Liver (tissue), 7 donors: ENCODE measurements at regions not wholly inside any gene's neighbourhood (a gene's known extent, or its start where the extent isn't known, plus 50 kb on each side); places are given as distances from the start of the nearest gene placed in this dataset.

Experiments used
- DNase-seq: peaks from one replicate; pipeline ENCODE4 v3.0.0-alpha.2; 2017; ENCODE audit warnings: low spot score
- H3K27ac ChIP-seq, 2 donors: one replicate each; pipeline ENCODE4 v1.7.0; 2013; ENCODE audit warnings: inconsistent platforms in 2 of 2, low read length in 2 of 2, control low read depth in 1 of 2, low read depth in 1 of 2, mild to moderate bottlenecking in 1 of 2
- H3K27me3 ChIP-seq, 4 donors: one replicate each; pipeline versions ENCODE4 v1.6.1 to v1.7.0; 2013; ENCODE audit warnings: low read length in 3 of 4, inconsistent platforms in 1 of 4, mild to moderate bottlenecking in 1 of 4, moderate library complexity in 1 of 4; ENCODE audit not compliant: control insufficient read depth in 4 of 4, insufficient read depth in 4 of 4
- H3K36me3 ChIP-seq, 4 donors: one replicate each; pipeline versions ENCODE4 v1.6.1 to v1.7.0; 2013; ENCODE audit warnings: low read length in 3 of 4, mild to moderate bottlenecking in 3 of 4, low read depth in 1 of 4, moderate library complexity in 1 of 4; ENCODE audit not compliant: control insufficient read depth in 4 of 4, insufficient read depth in 3 of 4
- H3K4me1 ChIP-seq, 4 donors: one replicate each; pipeline versions ENCODE4 v1.6.1 to v1.7.0; 2013; ENCODE audit warnings: low read length in 3 of 4, mild to moderate bottlenecking in 3 of 4, moderate library complexity in 1 of 4; ENCODE audit not compliant: control insufficient read depth in 4 of 4, insufficient read depth in 4 of 4
- H3K4me3 ChIP-seq, 3 donors: one replicate each; pipeline versions ENCODE4 v1.6.1 to v1.7.0; 2013; ENCODE audit warnings: low read length in 3 of 3, control low read depth in 1 of 3, low read depth in 1 of 3, mild to moderate bottlenecking in 1 of 3
- H3K9ac ChIP-seq, 2 donors: one replicate each; pipeline ENCODE4 v1.7.0; 2013; ENCODE audit warnings: low read length in 2 of 2, mild to moderate bottlenecking in 2 of 2, moderate library complexity in 2 of 2, control low read depth in 1 of 2, low read depth in 1 of 2
- H3K9me3 ChIP-seq, 4 donors: one replicate each; pipeline versions ENCODE4 v1.6.1 to v1.7.0; 2013; ENCODE audit warnings: low read length in 3 of 4; ENCODE audit not compliant: control insufficient read depth in 4 of 4
- ATF3 ChIP-seq: IDR thresholded peaks from 2 replicates; pipeline ENCODE4 v1.6.1; 2016; ENCODE audit warnings: antibody characterized with exemption
- EGR1 ChIP-seq, 2 donors: IDR thresholded peaks; 2 replicates each; pipeline ENCODE4 v1.6.1; 2016 to 2018; ENCODE audit warnings: antibody characterized with exemption in 2 of 2, low read depth in 2 of 2
- FOXA1 ChIP-seq: IDR thresholded peaks from 2 replicates; pipeline ENCODE4 v1.6.1; 2016; ENCODE audit warnings: antibody characterized with exemption
- FOXA2 ChIP-seq: IDR thresholded peaks from 2 replicates; pipeline ENCODE4 v1.6.1; 2016; ENCODE audit warnings: antibody characterized with exemption
- GABPA ChIP-seq, 2 donors: IDR thresholded peaks in 1 of 2; conservative IDR thresholded peaks in 1 of 2; 2 replicates each; pipeline ENCODE4 v1.6.1; 2016; ENCODE audit warnings: antibody characterized with exemption in 2 of 2, mild to moderate bottlenecking in 1 of 2, moderate library complexity in 1 of 2
- HNF4A ChIP-seq, 2 donors: conservative IDR thresholded peaks; 2 replicates each; pipeline ENCODE4 v1.6.1; 2016; ENCODE audit warnings: antibody characterized with exemption in 2 of 2, mild to moderate bottlenecking in 2 of 2
- HNF4G ChIP-seq: IDR thresholded peaks from 2 replicates; pipeline ENCODE4 v1.6.1; 2016; ENCODE audit warnings: antibody characterized with exemption
- JUND ChIP-seq, 2 donors: IDR thresholded peaks; 2 replicates each; pipeline ENCODE4 v1.6.1; 2016; ENCODE audit warnings: antibody characterized with exemption in 2 of 2
- MAX ChIP-seq: IDR thresholded peaks from 2 replicates; pipeline ENCODE4 v1.6.1; 2016; ENCODE audit warnings: antibody characterized with exemption
- NR2F2 ChIP-seq: IDR thresholded peaks from 2 replicates; pipeline ENCODE4 v1.6.1; 2016; ENCODE audit warnings: antibody characterized with exemption
- RAD21 ChIP-seq, 2 donors: IDR thresholded peaks; 2 replicates each; pipeline ENCODE4 v1.6.1; 2016; ENCODE audit warnings: antibody characterized with exemption in 2 of 2, mild to moderate bottlenecking in 2 of 2
- RXRA ChIP-seq, 2 donors: IDR thresholded peaks; 2 replicates each; pipeline ENCODE4 v1.6.1; 2017 to 2018; ENCODE audit warnings: antibody characterized with exemption in 2 of 2, mild to moderate bottlenecking in 1 of 2
- SP1 ChIP-seq: IDR thresholded peaks from 2 replicates; pipeline ENCODE4 v1.6.1; 2018; ENCODE audit warnings: antibody characterized with exemption, mild to moderate bottlenecking
- TAF1 ChIP-seq: conservative IDR thresholded peaks from 2 replicates; pipeline ENCODE4 v1.6.1; 2016; ENCODE audit warnings: antibody characterized with exemption, mild to moderate bottlenecking
- YY1 ChIP-seq: IDR thresholded peaks from 2 replicates; pipeline ENCODE4 v1.6.1; 2016; ENCODE audit warnings: antibody characterized with exemption, mild to moderate bottlenecking
- ZBTB33 ChIP-seq: IDR thresholded peaks from 2 replicates; pipeline ENCODE4 v1.6.1; 2016; ENCODE audit warnings: antibody characterized with exemption
- WGBS: extraction: QIAGEN DNeasy Blood & Tissue Kit; methylation state at CpG from one replicate; pipeline ENCODE4 v1.1.7; 2013; 5-methylcytosine and 5-hydroxymethylcytosine counted together
- donor health status: healthy.
- donor health status: healthy.
- donor health status: healthy.
- donor health status: healthy.

GRCh38 chr3:22491344-22491743 lies 711.8 kb upstream of the UBE2E2 start:
- H3K9ac ChIP-seq: no peak overlapping the region
- no peak overlapping the region for H3K4me3 ChIP-seq
- H3K27me3 ChIP-seq: peaks cover 0 to 3% (median 0%) of the 10 kb centered on the region in 4 donors
- TF ChIP-seq SP1 (no peak), JUND (IDR thresholded peaks at IDR 0.05) (no peak), HNF4G (no peak), ATF3 (no peak), ZBTB33 (no peak), RXRA (IDR thresholded peaks at IDR 0.05) (no peak), YY1 (no peak), FOXA2 (no peak), GABPA (IDR thresholded peaks at IDR 0.05 in 1 of 2, conservative IDR thresholded peaks at IDR 0.05 in 1 of 2) (no peak), EGR1 (IDR thresholded peaks at IDR 0.05; ENCODE audit: low read depth in 2 of 2) (no peak), NR2F2 (no peak), MAX (no peak), FOXA1 (no peak)
- WGBS: 51% methylated on average over 1 of the region's 1 CpG
- no peaks in the 10 kb centered on the region for H3K9me3 ChIP-seq
- no peaks in the 10 kb centered on the region for H3K36me3 ChIP-seq
- H3K4me1 ChIP-seq: no peaks in the 10 kb centered on the region
- no peak for DNase-seq
- no peak overlapping the region for H3K27ac ChIP-seq

- no peak for DNase-seq
- Histone ChIP-seq H3K4me3 (no peak overlapping the region), H3K27ac (no peak overlapping the region), H3K4me1 (no peaks in the 10 kb centered on the region), H3K27me3 (peaks cover 0 to 3% (median 0%) of the 10 kb centered on the region in 4 donors), H3K36me3 (no peaks in the 10 kb centered on the region), H3K9me3 (no peaks in the 10 kb centered on the region), H3K9ac (no peak overlapping the region)
- 84% methylated on average over 2 of the region's 2 CpGs for WGBS
- TF ChIP-seq GABPA (IDR thresholded peaks at IDR 0.05 in 1 of 2, conservative IDR thresholded peaks at IDR 0.05 in 1 of 2) (no peak), FOXA1 (no peak), HNF4A (conservative IDR thresholded peaks at IDR 0.05) (no peak), TAF1 (no peak), ATF3 (no peak), ZBTB33 (no peak), RAD21 (IDR thresholded peaks at IDR 0.05) (no peak), JUND (IDR thresholded peaks at IDR 0.05) (no peak), RXRA (IDR thresholded peaks at IDR 0.05) (no peak), MAX (no peak), EGR1 (IDR thresholded peaks at IDR 0.05; ENCODE audit: low read depth in 2 of 2) (no peak)
Observed at GRCh38 chr3:22492342-22492741, 710.8 kb upstream of the UBE2E2 start.
